GM03348 (cell line): ENCODE measurements at regions not wholly inside any gene's neighbourhood (a gene's known extent, or its start where the extent isn't known, plus 50 kb on each side); places are given as distances from the start of the nearest gene placed in this dataset.
"Not testable (repeated sequence)": the region's sequence is repeated elsewhere in the genome, so short reads cannot be mapped to it uniquely, and the experiment has no call there.

ENCODE experiments used
- DNase-seq: peaks from one replicate; pipeline ENCODE4 v3.0.0; 2012; ENCODE audit warnings: low spot score

- no peak for DNase-seq
Observed at GRCh38 chr9:90464978-90465377, 177.6 kb downstream of the DIRAS2 start.

DNA sequence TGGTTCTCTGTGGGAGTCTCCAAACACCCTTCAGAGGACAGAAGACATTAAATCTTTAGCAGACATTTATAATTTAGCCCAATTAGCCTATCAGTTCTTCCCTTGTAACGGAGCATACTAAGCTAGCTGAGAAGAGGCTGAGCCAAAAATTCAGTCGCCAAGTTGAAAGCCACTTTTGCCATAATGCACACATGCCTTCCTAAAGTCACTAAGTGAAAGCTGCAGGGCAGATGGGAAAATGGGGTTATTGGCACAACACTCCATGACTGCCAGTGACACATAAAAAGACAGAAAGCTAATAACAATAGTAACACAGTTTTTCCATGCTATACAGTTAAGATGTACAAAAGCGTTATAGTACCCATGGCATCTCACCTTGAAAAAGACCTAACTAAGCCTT is 176.2 kb downstream of the DIRAS2 start:
- DNase-seq = no peak

GRCh38 chr9:90469435-90469834 is 173.2 kb downstream of the DIRAS2 start:
- DNase-seq = no peak

GRCh38 chr9:90469865-90470387 is 172.7 kb downstream of the DIRAS2 start:
- DNase-seq = no peak

GRCh38 chr9:90476058-90476457 is 166.6 kb downstream of the DIRAS2 start:
- DNase-seq = no peak

DNA sequence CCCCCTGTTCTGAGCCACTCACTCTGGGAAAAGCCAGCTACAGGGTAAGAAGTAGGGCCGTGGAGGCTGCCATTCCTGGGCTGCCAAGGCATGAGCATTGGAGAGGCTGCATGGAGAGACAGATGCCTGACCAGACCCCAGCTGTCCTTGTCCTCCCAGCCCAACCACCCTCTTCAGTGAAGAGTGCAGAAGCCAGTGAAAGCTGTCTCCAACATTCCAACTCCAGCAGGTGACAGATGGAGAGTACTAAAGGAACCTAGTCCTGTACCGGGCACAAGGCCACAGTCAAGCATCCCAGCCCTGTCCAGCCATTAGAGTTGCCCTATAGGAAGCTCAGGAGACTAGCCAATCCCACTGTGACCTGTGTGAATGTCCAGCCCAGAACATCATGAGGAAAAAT is 165.1 kb downstream of the DIRAS2 start:
- DNase-seq = no peak

GRCh38 chr9:90478821-90479220 is 163.8 kb downstream of the DIRAS2 start:
- no peak for DNase-seq

DNA sequence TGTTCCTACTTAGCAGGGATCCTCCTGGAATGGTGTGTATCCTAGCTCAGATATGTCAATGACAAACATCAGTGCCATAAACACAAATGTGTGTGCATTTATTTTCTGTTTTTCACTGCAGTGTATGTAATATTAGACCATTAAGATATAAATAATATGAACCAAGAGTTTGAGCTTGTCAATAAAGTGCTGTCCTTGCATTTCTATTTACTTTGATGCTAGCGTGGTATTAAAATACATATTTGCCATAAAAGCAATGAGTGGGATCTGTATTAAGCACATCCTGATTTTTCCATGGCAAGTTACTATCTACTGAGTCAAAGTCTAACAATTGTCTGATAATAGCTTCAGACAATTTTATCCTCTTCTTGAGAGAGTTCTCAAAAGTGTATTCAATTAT is 157.6 kb downstream of the DIRAS2 start:
- DNase-seq = no peak

GRCh38 chr9:90489066-90489465 is 153.6 kb downstream of the DIRAS2 start:
- no peak for DNase-seq

DNA sequence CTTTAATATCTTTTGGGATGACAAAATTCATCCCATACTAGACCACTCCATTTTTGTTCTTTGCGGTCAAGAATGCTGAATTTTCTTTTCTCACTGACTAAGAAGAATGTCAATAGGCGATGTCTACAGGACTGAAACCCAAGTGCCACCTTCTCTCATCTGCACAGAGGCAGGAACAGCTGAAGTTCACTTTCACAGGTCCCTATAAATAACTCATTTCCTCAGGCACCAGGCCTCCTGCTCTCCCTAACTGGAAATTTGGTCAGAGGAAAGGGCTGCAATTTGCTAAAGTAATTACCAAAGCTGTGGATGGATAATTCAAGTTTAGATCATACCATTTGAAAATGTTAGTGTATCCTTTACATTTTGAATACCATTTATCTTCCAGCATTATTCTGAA is 142.9 kb downstream of the DIRAS2 start:
- no peak for DNase-seq

- DNase-seq = no peak
Observed at GRCh38 chr9:90502134-90502533, 140.5 kb downstream of the DIRAS2 start.

GRCh38 chr9:90504486-90504885 is 138.1 kb downstream of the DIRAS2 start:
- no peak for DNase-seq

DNA sequence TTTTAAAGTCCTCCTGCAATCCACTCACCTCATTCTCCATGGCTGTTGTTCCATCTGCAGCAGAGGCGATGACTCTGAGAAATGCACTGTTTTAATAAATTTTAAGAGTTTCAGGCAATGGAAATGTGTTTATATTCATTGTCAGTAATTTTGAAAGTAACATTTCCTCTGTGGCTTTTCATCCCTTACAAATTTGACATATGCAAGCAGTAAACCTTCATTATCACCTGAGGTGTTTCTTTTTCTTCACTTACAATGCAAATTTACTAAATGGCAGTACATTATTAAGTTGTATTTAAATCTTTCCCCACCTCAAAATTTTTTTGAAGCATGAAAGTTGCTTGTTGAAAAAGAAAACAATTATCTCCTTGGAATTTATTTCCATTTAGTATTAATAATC is 136.9 kb downstream of the DIRAS2 start:
- no peak for DNase-seq

DNA sequence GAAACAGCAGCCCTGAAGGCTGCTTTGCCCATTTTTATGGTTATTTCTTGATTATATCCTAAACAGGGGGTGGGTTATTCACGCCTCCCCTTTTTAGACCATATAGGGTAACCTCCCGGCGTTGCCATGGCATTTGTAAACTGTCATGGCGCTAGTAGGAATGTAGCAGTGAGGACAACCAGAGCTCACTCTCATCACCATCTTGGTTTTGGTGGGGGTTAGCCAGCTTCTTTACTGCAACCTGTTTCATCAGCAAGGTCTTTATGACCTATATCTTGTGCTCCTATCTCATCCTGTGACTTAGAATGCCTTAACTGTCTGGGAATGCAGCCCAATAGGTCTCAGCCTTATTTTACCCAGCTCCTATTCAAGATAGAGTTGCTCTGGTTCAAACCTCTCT is 136.2 kb downstream of the DIRAS2 start:
- not testable (repeated sequence) for DNase-seq

GRCh38 chr9:90507621-90508020 is 135.0 kb downstream of the DIRAS2 start:
- DNase-seq = no peak

DNA sequence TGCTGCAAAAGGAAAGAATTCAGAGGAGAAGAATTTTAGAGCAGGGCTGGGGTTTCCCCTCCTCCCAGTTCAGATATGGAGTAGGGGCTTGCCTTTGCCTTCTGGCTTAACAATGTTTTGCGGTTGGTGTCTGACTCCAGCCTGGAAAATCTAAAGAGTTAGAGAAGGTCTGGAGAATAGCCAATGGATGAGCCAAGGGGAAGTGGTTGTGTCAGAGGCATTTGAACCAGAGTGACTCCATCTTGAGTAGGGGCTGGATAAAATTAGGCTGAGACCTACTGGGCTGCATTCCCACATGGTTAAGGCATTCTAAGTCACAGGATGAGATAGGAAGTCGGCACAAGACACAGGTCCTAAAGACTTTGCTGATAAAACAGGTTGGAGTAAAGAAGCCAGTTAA is 133.7 kb downstream of the DIRAS2 start:
- DNase-seq = no peak

- DNase-seq = no peak
Observed at GRCh38 chr9:90511711-90512110, 130.9 kb downstream of the DIRAS2 start.

- no peak for DNase-seq
Observed at GRCh38 chr9:90514877-90515276, 127.7 kb downstream of the DIRAS2 start.

DNA sequence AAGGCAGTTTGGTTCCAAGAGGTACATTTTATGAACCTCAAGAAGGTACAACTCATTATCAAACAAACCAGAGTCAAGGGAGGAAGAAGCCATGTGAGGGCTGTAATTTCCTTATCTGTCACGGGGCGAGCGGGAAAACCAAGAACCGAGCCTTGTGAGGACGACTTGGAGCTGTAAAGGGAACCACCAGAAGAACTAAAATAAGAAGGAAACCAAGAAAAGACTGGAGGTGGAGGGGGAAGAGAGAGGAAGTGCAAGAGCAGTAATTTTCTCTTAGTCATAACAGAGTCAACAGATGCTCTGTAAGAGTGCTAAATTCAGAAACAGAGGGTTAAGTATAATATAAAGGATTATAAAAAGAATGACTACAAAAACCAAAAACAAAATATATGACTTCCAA is 127.1 kb downstream of the DIRAS2 start:
- DNase-seq = no peak

DNA sequence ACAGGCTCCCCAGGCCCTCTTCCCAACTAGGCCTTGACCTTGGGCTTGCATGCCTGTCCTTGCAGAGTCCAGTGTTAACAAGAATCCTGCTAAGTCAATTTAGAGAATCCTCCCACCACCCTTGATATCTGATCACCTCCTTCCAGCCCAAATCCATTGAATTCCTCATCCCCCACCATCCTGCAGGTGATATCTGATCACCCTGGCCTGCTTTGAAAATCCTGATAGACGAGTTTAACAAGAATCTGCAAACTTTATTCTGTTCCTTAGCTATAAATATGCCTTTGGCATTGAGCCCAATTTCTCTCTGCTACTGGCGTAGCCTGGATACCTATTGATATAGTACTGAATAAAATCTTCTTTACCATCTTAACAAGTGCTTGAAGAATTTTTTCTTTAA is 125.5 kb downstream of the DIRAS2 start:
- no peak for DNase-seq

GRCh38 chr9:90521811-90522570 is 120.6 kb downstream of the DIRAS2 start:
- no peak for DNase-seq

GRCh38 chr9:90523958-90524357 is 118.7 kb downstream of the DIRAS2 start:
- no peak for DNase-seq

GRCh38 chr9:90526386-90526785 is 116.2 kb downstream of the DIRAS2 start:
- no peak for DNase-seq

GRCh38 chr9:90536094-90536493 is 106.5 kb downstream of the DIRAS2 start:
- DNase-seq = not testable (repeated sequence)
